ENCODE measurements at regions not wholly inside any gene's neighbourhood (a gene's known extent, or its start where the extent isn't known, plus 50 kb on each side); places are given as distances from the start of the nearest gene placed in this dataset.

GRCh38 chr13:26949701-26950502, 189.3 kb upstream of the GPR12 start:
- Histone ChIP-seq H3K4me2 (replicated peaks; ENCODE audit: extremely low read depth, low read length, poor library complexity, severe bottlenecking) (no peak overlapping the region), H3K4me1 (ENCODE audit: control insufficient read depth in 1 of 2, insufficient read depth in 2 of 2, low read length in 2 of 2) (no peaks in the 10 kb centered on the region), H3K79me2 (ENCODE audit: insufficient read depth, low read length) (no peaks in the 10 kb centered on the region), H4K20me1 (ENCODE audit: insufficient read depth, low read length) (no peaks in the 10 kb centered on the region), H2AFZ (ENCODE audit: insufficient read depth, low read depth, low read length, poor library complexity, severe bottlenecking) (no peak overlapping the region), H3K9me3 (replicated peaks in 1 of 2; ENCODE audit: control insufficient read depth in 1 of 2, insufficient read depth in 1 of 2, low read length in 2 of 2) (no peaks in the 10 kb centered on the region), H3K9ac (ENCODE audit: insufficient read depth, low read length, poor library complexity, severe bottlenecking) (no peak overlapping the region), H3K4me3 (replicated peaks in 1 of 3; ENCODE audit: low read depth in 2 of 3, low read length in 3 of 3) (no peak overlapping the region), H3K27ac (ENCODE audit: low read depth in 1 of 2, low read length in 2 of 2) (no peak overlapping the region), H3K27me3 (ENCODE audit: control insufficient read depth in 2 of 2, insufficient read depth in 2 of 2, low read length in 2 of 2) (no peaks in the 10 kb centered on the region), H3K36me3 (replicated peaks in 1 of 2; ENCODE audit: control insufficient read depth in 1 of 2, insufficient read depth in 2 of 2, low read length in 2 of 2) (no peaks in the 10 kb centered on the region)
- Mint-ChIP-seq H3K36me3 (no peaks in the 10 kb centered on the region), H3K9me3 (no peaks in the 10 kb centered on the region), H3K27me3 (ENCODE audit: low read depth in 3 of 3) (peaks cover 0 to 3% (median 1%) of the 10 kb centered on the region in 3 donors), H3K4me3 (no peak overlapping the region), H3K4me1 (no peaks in the 10 kb centered on the region), H3K27ac (no peak overlapping the region)
- WGBS (ENCODE audit: insufficient coverage): 87% methylated on average over 3 of the region's 14 CpGs
- intact Hi-C loops (cut with micrococcal nuclease): no loop called here
- no peak for DNase-seq
- TF ChIP-seq, protein P1, sequence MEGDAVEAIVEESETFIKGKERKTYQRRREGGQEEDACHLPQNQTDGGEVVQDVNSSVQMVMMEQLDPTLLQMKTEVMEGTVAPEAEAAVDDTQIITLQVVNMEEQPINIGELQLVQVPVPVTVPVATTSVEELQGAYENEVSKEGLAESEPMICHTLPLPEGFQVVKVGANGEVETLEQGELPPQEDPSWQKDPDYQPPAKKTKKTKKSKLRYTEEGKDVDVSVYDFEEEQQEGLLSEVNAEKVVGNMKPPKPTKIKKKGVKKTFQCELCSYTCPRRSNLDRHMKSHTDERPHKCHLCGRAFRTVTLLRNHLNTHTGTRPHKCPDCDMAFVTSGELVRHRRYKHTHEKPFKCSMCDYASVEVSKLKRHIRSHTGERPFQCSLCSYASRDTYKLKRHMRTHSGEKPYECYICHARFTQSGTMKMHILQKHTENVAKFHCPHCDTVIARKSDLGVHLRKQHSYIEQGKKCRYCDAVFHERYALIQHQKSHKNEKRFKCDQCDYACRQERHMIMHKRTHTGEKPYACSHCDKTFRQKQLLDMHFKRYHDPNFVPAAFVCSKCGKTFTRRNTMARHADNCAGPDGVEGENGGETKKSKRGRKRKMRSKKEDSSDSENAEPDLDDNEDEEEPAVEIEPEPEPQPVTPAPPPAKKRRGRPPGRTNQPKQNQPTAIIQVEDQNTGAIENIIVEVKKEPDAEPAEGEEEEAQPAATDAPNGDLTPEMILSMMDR (IDR thresholded peaks at IDR 0.05): no peak

- H3K9me3 ChIP-seq (replicated peaks in 1 of 2; ENCODE audit: control insufficient read depth in 1 of 2, insufficient read depth in 1 of 2, low read length in 2 of 2): no peaks in the 10 kb centered on the region
- intact Hi-C loops (cut with micrococcal nuclease): no loop called here
- peaks cover 0 to 5% (median 1%) of the 10 kb centered on the region in 3 donors for H3K27me3 Mint-ChIP-seq (ENCODE audit: low read depth in 3 of 3)
- TF ChIP-seq, protein P1 (IDR thresholded peaks at IDR 0.05): no peak
- H3K4me3 ChIP-seq (replicated peaks in 1 of 3; ENCODE audit: low read depth in 2 of 3, low read length in 3 of 3): no peak overlapping the region
- no peaks in the 10 kb centered on the region for H3K9me3 Mint-ChIP-seq
- no peaks in the 10 kb centered on the region for H3K36me3 Mint-ChIP-seq
- H2AFZ ChIP-seq (ENCODE audit: insufficient read depth, low read depth, low read length, poor library complexity, severe bottlenecking): no peak overlapping the region
- H3K4me2 ChIP-seq (replicated peaks; ENCODE audit: extremely low read depth, low read length, poor library complexity, severe bottlenecking): no peak overlapping the region
- H3K4me1 Mint-ChIP-seq: no peaks in the 10 kb centered on the region
- no peaks in the 10 kb centered on the region for H3K79me2 ChIP-seq (ENCODE audit: insufficient read depth, low read length)
- H3K27me3 ChIP-seq (ENCODE audit: control insufficient read depth in 2 of 2, insufficient read depth in 2 of 2, low read length in 2 of 2): no peaks in the 10 kb centered on the region
- H3K9ac ChIP-seq (ENCODE audit: insufficient read depth, low read length, poor library complexity, severe bottlenecking): no peak overlapping the region
- H3K4me3 Mint-ChIP-seq: no peak overlapping the region
- DNase-seq: no peak
- H3K36me3 ChIP-seq (replicated peaks in 1 of 2; ENCODE audit: control insufficient read depth in 1 of 2, insufficient read depth in 2 of 2, low read length in 2 of 2): no peaks in the 10 kb centered on the region
- WGBS (ENCODE audit: insufficient coverage): no CpG with 5 or more reads among the region's 4 CpGs
- no peak overlapping the region for H3K27ac ChIP-seq (ENCODE audit: low read depth in 1 of 2, low read length in 2 of 2)
- H3K4me1 ChIP-seq (ENCODE audit: control insufficient read depth in 1 of 2, insufficient read depth in 2 of 2, low read length in 2 of 2): no peaks in the 10 kb centered on the region
- H3K27ac Mint-ChIP-seq: no peak overlapping the region
- no peaks in the 10 kb centered on the region for H4K20me1 ChIP-seq (ENCODE audit: insufficient read depth, low read length)
Measured at GRCh38 chr13:26948353-26948752, 187.8 kb upstream of the GPR12 start.

Data from CD14-positive monocyte (primary cell).